T-cell (primary cell): ENCODE measurements at regions not wholly inside any gene's neighbourhood (a gene's known extent, or its start where the extent isn't known, plus 50 kb on each side); places are given as distances from the start of the nearest gene placed in this dataset.
A peak's percentile ranks its signal among the peaks of the same experiment; 100 is the strongest.

Experiments used
- ATAC-seq, 4 experiments: fragments of 200-7000 bp in 3 of 4; fragments of 150-1000 bp in 1 of 4; cut with Tn5 transposase; replicated peaks in 1 of 4; 1 replicate in 3 of 4; 2 replicates in 1 of 4; pipeline ENCODE4 v1.10.0; 2021; ENCODE audit warnings: moderate library complexity in 3 of 4, mild to moderate bottlenecking in 2 of 4, moderate number of reproducible peaks in 1 of 4
- CTCF ChIA-PET, 2 donors: fragments of 300-600 bp; sonication (Branson Sonifier 250); formaldehyde crosslinking; loops; one replicate each; lab custom pipeline; 2022; ENCODE audit warnings: antibody characterized with exemption in 2 of 2; lab: Charles Lee
- POLR2A ChIA-PET, 2 donors: fragments of 300-600 bp; sonication (Branson Sonifier 250); formaldehyde crosslinking; loops; one replicate each; lab custom pipeline; 2022; ENCODE audit warnings: antibody characterized with exemption in 2 of 2; lab: Charles Lee
- DNase-seq, 35 experiments: peaks; one replicate each; pipeline versions ENCODE4 v3.0.0 to v3.0.0-alpha.2; 2013 to 2023
- H3K27ac ChIP-seq: one replicate; pipeline ENCODE4 v1.5.1; 2013; ENCODE audit warnings: low read length
- H3K27me3 ChIP-seq, 2 experiments: replicated peaks in 1 of 2; 1 replicate in 1 of 2; 2 replicates in 1 of 2; pipeline versions ENCODE4 v1.6.1 to v1.7.0; 2013; ENCODE audit warnings: low read length in 1 of 2, mixed read lengths in 1 of 2; ENCODE audit not compliant: control insufficient read depth in 2 of 2, insufficient read depth in 2 of 2; ENCODE audit errors: extremely low read depth in 1 of 2
- H3K36me3 ChIP-seq, 2 donors: 1 replicate in 1 of 2; 2 replicates in 1 of 2; pipeline versions ENCODE4 v1.6.1 to v1.7.0; 2013; ENCODE audit warnings: low read length in 1 of 2; ENCODE audit not compliant: control insufficient read depth in 2 of 2, insufficient read depth in 1 of 2; ENCODE audit errors: extremely low read depth in 1 of 2
- H3K4me1 ChIP-seq, 2 experiments: 1 replicate in 1 of 2; 2 replicates in 1 of 2; pipeline versions ENCODE4 v1.6.1 to v1.7.0; 2013; ENCODE audit warnings: low read length in 2 of 2, mixed read lengths in 1 of 2; ENCODE audit not compliant: insufficient read depth in 2 of 2, control insufficient read depth in 1 of 2; ENCODE audit errors: extremely low read depth in 1 of 2
- H3K4me3 ChIP-seq, 2 donors: 1 replicate in 1 of 2; 2 replicates in 1 of 2; pipeline versions ENCODE4 v1.5.1 to v1.7.0; 2013; ENCODE audit warnings: mild to moderate bottlenecking in 2 of 2, low read length in 1 of 2, moderate library complexity in 1 of 2; ENCODE audit not compliant: control insufficient read depth in 1 of 2; ENCODE audit errors: extremely low read depth in 1 of 2
- H3K9me3 ChIP-seq: 2 replicates; pipeline ENCODE4 v1.7.0; 2013
- H3K27ac Mint-ChIP-seq, 2 donors: one replicate each; pipeline ENCODE4 v1.8.0; 2020 to 2021; ENCODE audit warnings: mild to moderate bottlenecking in 2 of 2, mixed read lengths in 2 of 2
- H3K27me3 Mint-ChIP-seq, 2 donors: one replicate each; pipeline ENCODE4 v1.8.0; 2021 to 2022; ENCODE audit warnings: mixed read lengths in 2 of 2
- H3K36me3 Mint-ChIP-seq: one replicate; pipeline ENCODE4 v1.8.0; 2021; ENCODE audit warnings: mixed read lengths
- H3K4me1 Mint-ChIP-seq, 3 donors: one replicate each; pipeline ENCODE4 v1.8.0; 2020 to 2022; ENCODE audit warnings: mixed read lengths in 3 of 3, mild to moderate bottlenecking in 1 of 3
- H3K4me3 Mint-ChIP-seq, 3 donors: one replicate each; pipeline ENCODE4 v1.8.0; 2020 to 2022; ENCODE audit warnings: mild to moderate bottlenecking in 3 of 3, mixed read lengths in 3 of 3, moderate library complexity in 3 of 3
- H3K9me3 Mint-ChIP-seq, 3 donors: one replicate each; pipeline ENCODE4 v1.8.0; 2020 to 2022; ENCODE audit warnings: mixed read lengths in 3 of 3
- WGBS: methylation state at CpG from one replicate; pipeline ENCODE4 v1.1.5; 2013; ENCODE audit warnings: missing lambda C conversion rate; ENCODE audit not compliant: insufficient coverage; 5-methylcytosine and 5-hydroxymethylcytosine counted together

DNA sequence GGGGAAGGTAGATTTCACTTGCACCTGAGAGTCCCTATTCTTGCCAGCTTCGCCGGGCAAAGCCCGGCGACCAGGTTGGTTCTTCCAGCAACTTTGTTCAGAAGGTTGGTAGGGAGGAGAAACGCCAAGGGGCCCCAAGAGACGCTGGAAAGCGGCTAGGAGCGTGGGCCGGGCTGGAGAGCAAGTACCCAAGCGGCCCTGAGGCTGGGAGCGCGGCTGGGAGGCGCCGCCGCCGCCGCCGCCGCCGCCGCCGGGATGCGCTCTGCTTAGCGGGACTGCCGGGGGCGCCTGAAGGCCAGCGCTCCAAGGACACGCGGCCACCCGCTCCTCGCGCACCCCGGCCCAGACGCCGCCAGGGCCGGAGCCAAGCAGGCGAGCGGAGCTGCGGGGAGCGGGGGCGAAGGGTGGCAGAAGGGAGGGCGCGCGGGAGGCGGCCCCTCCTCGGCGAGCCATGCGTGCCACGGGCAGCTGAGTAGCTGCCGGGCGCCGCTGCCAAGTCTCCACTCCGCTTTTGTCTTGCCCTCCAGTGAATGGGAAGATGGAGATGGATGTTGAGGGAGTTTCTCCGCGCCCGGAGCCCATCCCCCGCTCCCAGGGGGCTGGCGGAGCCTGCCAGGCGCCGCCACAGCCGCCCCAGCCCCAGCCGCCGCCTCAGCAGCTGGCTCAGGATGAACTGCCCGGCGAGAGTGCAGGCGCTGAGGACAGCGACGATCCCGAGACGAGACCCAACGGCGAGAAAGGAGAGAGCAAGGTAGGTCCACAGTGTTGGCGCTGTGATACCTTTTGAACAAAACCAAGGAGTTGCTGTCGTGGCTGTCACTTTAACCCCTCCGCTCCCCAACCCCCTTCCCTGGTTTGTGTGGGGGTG is 227.4 kb upstream of the AZI2 start:
- peaks cover 22 to 24% of the 10 kb centered on the region in 2 experiments for H3K27me3 ChIP-seq
- peaks cover 0 to 3% (median 2%) of the 10 kb centered on the region in 3 donors for H3K4me1 Mint-ChIP-seq
- ChIA-PET POLR2A (no interaction called here), CTCF (no interaction called here)
- H3K4me3 ChIP-seq: no peak overlapping the region
- peak in 1 of 4 experiments; percentile 17 for ATAC-seq
- H3K9me3 Mint-ChIP-seq: no peaks in the 10 kb centered on the region
- no peak overlapping the region for H3K4me3 Mint-ChIP-seq
- no peaks in the 10 kb centered on the region for H3K36me3 Mint-ChIP-seq
- peaks cover 48 to 51% of the 10 kb centered on the region in 2 donors for H3K27me3 Mint-ChIP-seq
- H3K36me3 ChIP-seq: no peaks in the 10 kb centered on the region
- no peak overlapping the region for H3K27ac ChIP-seq
- no peak for DNase-seq
- H3K9me3 ChIP-seq: no peaks in the 10 kb centered on the region
- 7% methylated on average over 65 of the region's 75 CpGs for WGBS
- no peaks in the 10 kb centered on the region for H3K4me1 ChIP-seq
- no peak overlapping the region for H3K27ac Mint-ChIP-seq

DNA sequence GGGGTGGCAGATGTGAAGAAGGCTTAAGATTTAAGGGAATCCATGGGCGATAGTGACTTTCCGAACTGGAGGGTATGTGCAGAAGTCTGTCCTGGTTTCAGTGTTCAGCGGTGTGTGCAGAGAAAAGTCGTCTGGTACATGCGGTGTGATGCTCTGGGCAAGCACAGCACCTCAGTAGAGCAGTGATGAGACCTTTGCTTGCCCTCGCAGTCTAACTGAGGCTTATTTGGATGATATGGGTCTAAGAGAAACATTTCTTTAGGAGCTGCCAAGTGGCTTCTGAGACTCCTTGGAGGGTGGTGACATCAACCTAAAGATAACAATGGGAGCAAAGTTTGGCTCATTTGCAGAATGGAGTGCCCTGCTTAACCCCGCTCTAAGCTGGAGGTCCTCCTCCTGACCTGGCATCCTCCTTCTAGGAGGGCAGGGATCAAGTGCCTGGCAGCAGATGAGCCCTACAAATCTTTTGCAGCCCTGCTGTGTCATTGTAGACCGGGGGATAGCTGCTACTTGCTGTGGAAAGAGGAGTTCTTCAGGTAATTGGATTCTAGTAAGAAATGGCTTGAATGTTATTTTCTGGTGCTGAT is 228.1 kb upstream of the AZI2 start:
- Histone ChIP-seq H3K4me3 (no peak overlapping the region), H3K36me3 (no peaks in the 10 kb centered on the region), H3K9me3 (no peaks in the 10 kb centered on the region), H3K27me3 (peaks cover 22 to 24% of the 10 kb centered on the region in 2 experiments), H3K4me1 (no peaks in the 10 kb centered on the region), H3K27ac (no peak overlapping the region)
- POLR2A ChIA-PET: no interaction called here
- peaks cover 48 to 51% of the 10 kb centered on the region in 2 donors for H3K27me3 Mint-ChIP-seq
- H3K9me3 Mint-ChIP-seq: no peaks in the 10 kb centered on the region
- 10% methylated on average over 8 of the region's 8 CpGs for WGBS
- no peak for DNase-seq
- no peak for ATAC-seq
- peaks cover 0 to 3% (median 2%) of the 10 kb centered on the region in 3 donors for H3K4me1 Mint-ChIP-seq
- CTCF ChIA-PET: no interaction called here
- peak overlapping the region in 1 of 2 donors; percentile 60 for H3K27ac Mint-ChIP-seq
- H3K4me3 Mint-ChIP-seq: no peak overlapping the region
- H3K36me3 Mint-ChIP-seq: no peaks in the 10 kb centered on the region

GRCh38 chr3:28577941-28578500 is 229.4 kb upstream of the AZI2 start:
- H3K27ac Mint-ChIP-seq: no peak overlapping the region
- H3K27me3 Mint-ChIP-seq: peaks cover 45 to 50% of the 10 kb centered on the region in 2 donors
- no peaks in the 10 kb centered on the region for H3K36me3 ChIP-seq
- no peaks in the 10 kb centered on the region for H3K4me1 ChIP-seq
- peaks cover 0 to 3% (median 2%) of the 10 kb centered on the region in 3 donors for H3K4me1 Mint-ChIP-seq
- ATAC-seq (no peak), DNase-seq (no peak)
- no peak overlapping the region for H3K4me3 ChIP-seq
- no peak overlapping the region for H3K4me3 Mint-ChIP-seq
- H3K27me3 ChIP-seq: peaks cover 19 to 22% of the 10 kb centered on the region in 2 experiments
- no peak overlapping the region for H3K27ac ChIP-seq
- no peaks in the 10 kb centered on the region for H3K9me3 ChIP-seq
- 33% methylated on average over 1 of the region's 3 CpGs for WGBS
- CTCF ChIA-PET: no interaction called here
- H3K9me3 Mint-ChIP-seq: no peaks in the 10 kb centered on the region
- POLR2A ChIA-PET: no interaction called here
- no peaks in the 10 kb centered on the region for H3K36me3 Mint-ChIP-seq

- POLR2A ChIA-PET: no interaction called here
- CTCF ChIA-PET: no interaction called here
- no peaks in the 10 kb centered on the region for H3K27me3 ChIP-seq
- ATAC-seq: no peak
- peaks cover 0 to 5% of the 10 kb centered on the region in 2 donors for H3K27me3 Mint-ChIP-seq
- no peak overlapping the region for H3K27ac ChIP-seq
- H3K36me3 ChIP-seq: no peaks in the 10 kb centered on the region
- H3K9me3 Mint-ChIP-seq: no peaks in the 10 kb centered on the region
- H3K4me3 ChIP-seq: no peak overlapping the region
- no peak overlapping the region for H3K4me3 Mint-ChIP-seq
- no peaks in the 10 kb centered on the region for H3K9me3 ChIP-seq
- no peaks in the 10 kb centered on the region for H3K36me3 Mint-ChIP-seq
- no peaks in the 10 kb centered on the region for H3K4me1 Mint-ChIP-seq
- no peaks in the 10 kb centered on the region for H3K4me1 ChIP-seq
- H3K27ac Mint-ChIP-seq: no peak overlapping the region
- DNase-seq: no peak
These were observed 237.7 kb upstream of the AZI2 start for GRCh38 chr3:28586325-28586724.

DNA sequence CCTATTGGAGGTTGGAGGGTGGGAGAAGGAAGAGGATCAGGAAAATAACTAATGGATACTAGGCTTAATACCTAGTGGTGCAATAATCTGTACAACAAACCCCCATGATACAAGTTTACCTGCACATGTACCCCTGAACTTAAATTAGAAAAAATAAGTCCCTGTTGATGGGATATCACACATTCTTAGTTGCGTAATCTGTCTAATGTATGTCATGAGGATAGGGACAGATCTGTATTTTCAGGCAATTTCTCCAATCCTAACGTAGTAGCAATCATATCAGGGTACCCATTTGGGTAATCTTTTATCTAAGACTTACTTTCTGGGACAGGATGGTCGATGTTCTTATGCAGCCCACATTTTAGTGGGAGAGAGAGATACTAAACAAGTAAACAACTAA is 239.1 kb upstream of the AZI2 start:
- no CpG with 5 or more reads among the region's 3 CpGs for WGBS
- no peaks in the 10 kb centered on the region for H3K9me3 Mint-ChIP-seq
- H3K4me3 Mint-ChIP-seq: no peak overlapping the region
- POLR2A ChIA-PET: no interaction called here
- Histone ChIP-seq H3K27me3 (no peaks in the 10 kb centered on the region), H3K4me3 (no peak overlapping the region), H3K36me3 (no peaks in the 10 kb centered on the region), H3K27ac (no peak overlapping the region), H3K9me3 (no peaks in the 10 kb centered on the region), H3K4me1 (no peaks in the 10 kb centered on the region)
- no peaks in the 10 kb centered on the region for H3K4me1 Mint-ChIP-seq
- DNase-seq: no peak
- CTCF ChIA-PET: no interaction called here
- no peak for ATAC-seq
- H3K27ac Mint-ChIP-seq: no peak overlapping the region
- peaks cover 0 to 5% of the 10 kb centered on the region in 2 donors for H3K27me3 Mint-ChIP-seq
- no peaks in the 10 kb centered on the region for H3K36me3 Mint-ChIP-seq

DNA sequence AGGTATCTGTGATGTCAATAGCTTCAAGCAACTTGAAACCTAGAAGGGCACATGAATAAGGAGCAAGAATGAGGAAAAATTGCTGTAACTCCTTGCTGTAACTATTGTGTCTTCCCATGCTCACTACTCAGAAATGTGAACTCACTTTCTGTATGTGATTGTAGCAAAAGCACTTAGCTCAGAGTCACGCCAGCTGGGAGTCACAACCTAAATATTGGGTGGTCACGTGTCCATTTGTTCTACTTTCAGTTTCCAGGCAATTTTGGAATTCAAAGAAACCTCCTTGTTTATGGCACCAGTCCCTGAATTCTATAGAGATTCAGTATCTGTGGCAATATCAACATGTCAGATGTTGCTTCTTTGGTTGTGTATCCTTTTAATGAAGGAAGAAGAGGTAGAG is 241.6 kb upstream of the AZI2 start:
- H3K4me1 ChIP-seq: no peaks in the 10 kb centered on the region
- Mint-ChIP-seq H3K9me3 (no peaks in the 10 kb centered on the region), H3K27ac (no peak overlapping the region), H3K36me3 (no peaks in the 10 kb centered on the region), H3K27me3 (peaks cover 0 to 5% of the 10 kb centered on the region in 2 donors), H3K4me1 (no peaks in the 10 kb centered on the region), H3K4me3 (no peak overlapping the region)
- no peaks in the 10 kb centered on the region for H3K36me3 ChIP-seq
- POLR2A ChIA-PET: no interaction called here
- no peak overlapping the region for H3K4me3 ChIP-seq
- H3K9me3 ChIP-seq: no peaks in the 10 kb centered on the region
- H3K27me3 ChIP-seq: no peaks in the 10 kb centered on the region
- WGBS: no CpG with 5 or more reads among the region's 2 CpGs
- H3K27ac ChIP-seq: no peak overlapping the region
- CTCF ChIA-PET: no interaction called here
- no peak for DNase-seq
- no peak for ATAC-seq
